Liver (tissue), 7 donors: ENCODE measurements at regions not wholly inside any gene's neighbourhood (a gene's known extent, or its start where the extent isn't known, plus 50 kb on each side); places are given as distances from the start of the nearest gene placed in this dataset.
"Not testable (repeated sequence)": the region's sequence is repeated elsewhere in the genome, so short reads cannot be mapped to it uniquely, and the experiment has no call there.

ENCODE experiments used
- DNase-seq: peaks from one replicate; pipeline ENCODE4 v3.0.0-alpha.2; 2017; ENCODE audit warnings: low spot score
- H3K27ac ChIP-seq, 2 donors: one replicate each; pipeline ENCODE4 v1.7.0; 2013; ENCODE audit warnings: inconsistent platforms in 2 of 2, low read length in 2 of 2, control low read depth in 1 of 2, low read depth in 1 of 2, mild to moderate bottlenecking in 1 of 2
- H3K27me3 ChIP-seq, 4 donors: one replicate each; pipeline versions ENCODE4 v1.6.1 to v1.7.0; 2013; ENCODE audit warnings: low read length in 3 of 4, inconsistent platforms in 1 of 4, mild to moderate bottlenecking in 1 of 4, moderate library complexity in 1 of 4; ENCODE audit not compliant: control insufficient read depth in 4 of 4, insufficient read depth in 4 of 4
- H3K36me3 ChIP-seq, 4 donors: one replicate each; pipeline versions ENCODE4 v1.6.1 to v1.7.0; 2013; ENCODE audit warnings: low read length in 3 of 4, mild to moderate bottlenecking in 3 of 4, low read depth in 1 of 4, moderate library complexity in 1 of 4; ENCODE audit not compliant: control insufficient read depth in 4 of 4, insufficient read depth in 3 of 4
- H3K4me1 ChIP-seq, 4 donors: one replicate each; pipeline versions ENCODE4 v1.6.1 to v1.7.0; 2013; ENCODE audit warnings: low read length in 3 of 4, mild to moderate bottlenecking in 3 of 4, moderate library complexity in 1 of 4; ENCODE audit not compliant: control insufficient read depth in 4 of 4, insufficient read depth in 4 of 4
- H3K4me3 ChIP-seq, 3 donors: one replicate each; pipeline versions ENCODE4 v1.6.1 to v1.7.0; 2013; ENCODE audit warnings: low read length in 3 of 3, control low read depth in 1 of 3, low read depth in 1 of 3, mild to moderate bottlenecking in 1 of 3
- H3K9ac ChIP-seq, 2 donors: one replicate each; pipeline ENCODE4 v1.7.0; 2013; ENCODE audit warnings: low read length in 2 of 2, mild to moderate bottlenecking in 2 of 2, moderate library complexity in 2 of 2, control low read depth in 1 of 2, low read depth in 1 of 2
- H3K9me3 ChIP-seq, 4 donors: one replicate each; pipeline versions ENCODE4 v1.6.1 to v1.7.0; 2013; ENCODE audit warnings: low read length in 3 of 4; ENCODE audit not compliant: control insufficient read depth in 4 of 4
- ATF3 ChIP-seq: IDR thresholded peaks from 2 replicates; pipeline ENCODE4 v1.6.1; 2016; ENCODE audit warnings: antibody characterized with exemption
- EGR1 ChIP-seq, 2 donors: IDR thresholded peaks; 2 replicates each; pipeline ENCODE4 v1.6.1; 2016 to 2018; ENCODE audit warnings: antibody characterized with exemption in 2 of 2, low read depth in 2 of 2
- FOXA1 ChIP-seq: IDR thresholded peaks from 2 replicates; pipeline ENCODE4 v1.6.1; 2016; ENCODE audit warnings: antibody characterized with exemption
- FOXA2 ChIP-seq: IDR thresholded peaks from 2 replicates; pipeline ENCODE4 v1.6.1; 2016; ENCODE audit warnings: antibody characterized with exemption
- HNF4A ChIP-seq, 2 donors: conservative IDR thresholded peaks; 2 replicates each; pipeline ENCODE4 v1.6.1; 2016; ENCODE audit warnings: antibody characterized with exemption in 2 of 2, mild to moderate bottlenecking in 2 of 2
- HNF4G ChIP-seq: IDR thresholded peaks from 2 replicates; pipeline ENCODE4 v1.6.1; 2016; ENCODE audit warnings: antibody characterized with exemption
- JUND ChIP-seq, 2 donors: IDR thresholded peaks; 2 replicates each; pipeline ENCODE4 v1.6.1; 2016; ENCODE audit warnings: antibody characterized with exemption in 2 of 2
- MAX ChIP-seq: IDR thresholded peaks from 2 replicates; pipeline ENCODE4 v1.6.1; 2016; ENCODE audit warnings: antibody characterized with exemption
- NR2F2 ChIP-seq: IDR thresholded peaks from 2 replicates; pipeline ENCODE4 v1.6.1; 2016; ENCODE audit warnings: antibody characterized with exemption
- RXRA ChIP-seq, 2 donors: IDR thresholded peaks; 2 replicates each; pipeline ENCODE4 v1.6.1; 2017 to 2018; ENCODE audit warnings: antibody characterized with exemption in 2 of 2, mild to moderate bottlenecking in 1 of 2
- SP1 ChIP-seq: IDR thresholded peaks from 2 replicates; pipeline ENCODE4 v1.6.1; 2018; ENCODE audit warnings: antibody characterized with exemption, mild to moderate bottlenecking
- TAF1 ChIP-seq: conservative IDR thresholded peaks from 2 replicates; pipeline ENCODE4 v1.6.1; 2016; ENCODE audit warnings: antibody characterized with exemption, mild to moderate bottlenecking
- YY1 ChIP-seq: IDR thresholded peaks from 2 replicates; pipeline ENCODE4 v1.6.1; 2016; ENCODE audit warnings: antibody characterized with exemption, mild to moderate bottlenecking
- WGBS: extraction: QIAGEN DNeasy Blood & Tissue Kit; methylation state at CpG from one replicate; pipeline ENCODE4 v1.1.7; 2013; 5-methylcytosine and 5-hydroxymethylcytosine counted together
- TF ChIP-seq, protein P1 (sequence below): IDR thresholded peaks from 2 replicates; pipeline ENCODE4 v1.6.1; 2016; ENCODE audit warnings: antibody characterized with exemption
- donor health status: healthy.
- donor health status: healthy.
- donor health status: healthy.
- donor health status: healthy.

- Histone ChIP-seq H3K4me1 (no peaks in the 10 kb centered on the region), H3K9me3 (no peaks in the 10 kb centered on the region), H3K36me3 (no peaks in the 10 kb centered on the region), H3K9ac (no peak overlapping the region), H3K27me3 (no peaks in the 10 kb centered on the region), H3K4me3 (no peak overlapping the region), H3K27ac (no peak overlapping the region)
- DNase-seq = no peak
- no peak for TF ChIP-seq HNF4G
- no peak for TF ChIP-seq NR2F2
- no peak for TF ChIP-seq SP1
- TF ChIP-seq, protein P1, sequence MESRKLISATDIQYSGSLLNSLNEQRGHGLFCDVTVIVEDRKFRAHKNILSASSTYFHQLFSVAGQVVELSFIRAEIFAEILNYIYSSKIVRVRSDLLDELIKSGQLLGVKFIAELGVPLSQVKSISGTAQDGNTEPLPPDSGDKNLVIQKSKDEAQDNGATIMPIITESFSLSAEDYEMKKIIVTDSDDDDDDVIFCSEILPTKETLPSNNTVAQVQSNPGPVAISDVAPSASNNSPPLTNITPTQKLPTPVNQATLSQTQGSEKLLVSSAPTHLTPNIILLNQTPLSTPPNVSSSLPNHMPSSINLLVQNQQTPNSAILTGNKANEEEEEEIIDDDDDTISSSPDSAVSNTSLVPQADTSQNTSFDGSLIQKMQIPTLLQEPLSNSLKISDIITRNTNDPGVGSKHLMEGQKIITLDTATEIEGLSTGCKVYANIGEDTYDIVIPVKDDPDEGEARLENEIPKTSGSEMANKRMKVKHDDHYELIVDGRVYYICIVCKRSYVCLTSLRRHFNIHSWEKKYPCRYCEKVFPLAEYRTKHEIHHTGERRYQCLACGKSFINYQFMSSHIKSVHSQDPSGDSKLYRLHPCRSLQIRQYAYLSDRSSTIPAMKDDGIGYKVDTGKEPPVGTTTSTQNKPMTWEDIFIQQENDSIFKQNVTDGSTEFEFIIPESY = no peak
- TF ChIP-seq TAF1 = no peak
- no peak for TF ChIP-seq FOXA1
- no peak for TF ChIP-seq YY1
- TF ChIP-seq RXRA (IDR thresholded peaks at IDR 0.05) = no peak
- TF ChIP-seq FOXA2 = no peak
- TF ChIP-seq JUND (IDR thresholded peaks at IDR 0.05) = no peak
- 27% methylated on average over 2 of the region's 2 CpGs for WGBS
Observed at GRCh38 chr4:54837576-54838140, 179.9 kb downstream of the KIT start.

- not testable (repeated sequence) for H3K9me3 ChIP-seq, H3K4me3 ChIP-seq
- 57% methylated on average over 4 of the region's 4 CpGs for WGBS
Observed at GRCh38 chr4:54828361-54828760, 170.6 kb downstream of the KIT start.

DNA sequence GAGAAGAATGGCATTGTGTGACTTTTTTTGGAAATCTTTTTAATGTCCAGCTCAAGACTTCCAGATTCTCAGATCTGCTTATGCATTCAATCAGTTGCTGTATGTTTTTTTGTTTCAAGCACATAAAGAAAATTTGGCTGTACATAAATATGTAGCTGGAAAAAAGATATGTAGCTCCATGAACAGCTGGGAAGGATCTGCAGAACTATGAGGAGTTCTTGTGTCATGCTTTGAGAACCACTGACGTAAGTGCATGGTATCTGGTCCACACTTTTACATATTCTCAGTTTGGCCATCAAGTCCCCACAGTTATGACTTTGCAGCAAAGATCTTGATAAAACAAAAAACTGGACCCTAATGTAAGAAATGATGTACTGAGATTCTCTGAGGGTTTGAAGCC, 165.9 kb downstream of the KIT start:
- no peaks in the 10 kb centered on the region for H3K9me3 ChIP-seq
- no peak overlapping the region for H3K4me3 ChIP-seq
- H3K4me1 ChIP-seq = no peaks in the 10 kb centered on the region
- DNase-seq = no peak
- no peak overlapping the region for H3K9ac ChIP-seq
- 78% methylated on average over 1 of the region's 1 CpG for WGBS
- TF ChIP-seq NR2F2 = no peak
- TF ChIP-seq YY1 = no peak
- TF ChIP-seq EGR1 (IDR thresholded peaks at IDR 0.05; ENCODE audit: low read depth in 2 of 2) = no peak
- no peaks in the 10 kb centered on the region for H3K36me3 ChIP-seq
- no peaks in the 10 kb centered on the region for H3K27me3 ChIP-seq
- no peak overlapping the region for H3K27ac ChIP-seq

More at GRCh38 chr4:54828361-54828760, 170.6 kb downstream of the KIT start:
- H3K4me1 ChIP-seq, H3K9ac ChIP-seq, H3K36me3 ChIP-seq, H3K27ac ChIP-seq, DNase-seq, H3K27me3 ChIP-seq: not testable (repeated sequence)

GRCh38 chr4:54819034-54819433, 161.3 kb downstream of the KIT start:
- no peak overlapping the region for H3K4me3 ChIP-seq
- WGBS = 71% methylated on average over 5 of the region's 5 CpGs
- no peaks in the 10 kb centered on the region for H3K9me3 ChIP-seq
- H3K4me1 ChIP-seq = no peaks in the 10 kb centered on the region
- no peak overlapping the region for H3K9ac ChIP-seq
- H3K27ac ChIP-seq = no peak overlapping the region
- H3K27me3 ChIP-seq = no peaks in the 10 kb centered on the region
- TF ChIP-seq TAF1 = no peak
- no peak for TF ChIP-seq HNF4G
- TF ChIP-seq, protein P1 = no peak
- no peak for TF ChIP-seq HNF4A (conservative IDR thresholded peaks at IDR 0.05)
- no peak for TF ChIP-seq SP1
- no peak for TF ChIP-seq MAX
- TF ChIP-seq EGR1 (IDR thresholded peaks at IDR 0.05; ENCODE audit: low read depth in 2 of 2) = no peak
- TF ChIP-seq ATF3 = no peak
- no peak for TF ChIP-seq NR2F2
- DNase-seq = no peak
- H3K36me3 ChIP-seq = no peaks in the 10 kb centered on the region
